GM23248 (cell line): ENCODE measurements at regions not wholly inside any gene's neighbourhood (a gene's known extent, or its start where the extent isn't known, plus 50 kb on each side); places are given as distances from the start of the nearest gene placed in this dataset.

Experiments
- EZH2 ChIP-seq: fragments of 200-600 bp; sonication (generic); IDR thresholded peaks from 2 replicates; pipeline ENCODE4 v1.6.1; 2018; ENCODE audit warnings: antibody characterized with exemption, mild to moderate bottlenecking; ENCODE audit not compliant: insufficient read depth, poor library complexity, severe bottlenecking
- EZH2phosphoT487 ChIP-seq: fragments of 200-600 bp; sonication (generic); IDR thresholded peaks from 2 replicates; pipeline ENCODE4 v1.6.1; 2018; ENCODE audit warnings: antibody characterized with exemption, moderate library complexity, mild to moderate bottlenecking, low read depth; ENCODE audit not compliant: insufficient read depth

- TF ChIP-seq EZH2 (no peak), EZH2phosphoT487 (no peak)
Measured at GRCh38 chr2:154557906-154558305, 140.6 kb upstream of the KCNJ3 start.
